ENCODE measurements at regions not wholly inside any gene's neighbourhood (a gene's known extent, or its start where the extent isn't known, plus 50 kb on each side); places are given as distances from the start of the nearest gene placed in this dataset.
"Not testable (repeated sequence)": the region's sequence is repeated elsewhere in the genome, so short reads cannot be mapped to it uniquely, and the experiment has no call there.

DNA sequence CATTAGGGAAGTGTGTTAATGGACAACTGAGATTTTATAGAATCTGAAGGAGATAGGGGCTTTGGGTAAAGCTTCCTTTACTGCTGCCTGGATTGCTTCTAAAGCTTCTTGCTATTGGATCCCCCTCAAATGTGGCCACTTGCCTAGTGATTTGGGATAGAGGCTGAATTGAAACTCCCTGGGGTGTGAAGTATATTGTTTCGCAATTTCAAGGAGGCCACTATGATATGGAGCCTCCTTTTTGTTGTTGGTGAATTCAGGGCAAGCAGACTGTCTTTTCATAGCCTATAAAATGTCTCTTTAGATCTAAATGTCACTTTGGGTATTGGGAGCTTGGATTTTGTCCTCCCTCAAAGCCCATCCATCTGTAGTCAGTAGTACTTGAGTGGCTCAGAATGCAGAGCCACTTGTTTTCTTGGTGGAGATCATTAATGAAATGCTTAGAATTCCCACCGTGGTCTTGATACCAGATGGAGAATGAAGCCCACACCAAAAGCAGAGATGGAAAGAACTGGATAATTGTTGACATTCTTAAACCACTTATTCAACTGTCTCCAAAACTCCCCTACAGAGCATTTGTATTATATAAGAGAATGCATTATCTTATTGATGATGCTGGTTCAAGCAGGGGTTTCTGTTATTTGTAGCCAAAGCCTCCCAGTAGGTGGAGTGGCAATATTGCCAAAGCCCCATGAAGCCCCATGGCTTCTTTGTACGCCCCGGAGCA lies 144.3 kb upstream of the KCNE2 start:
- DNase-seq (ENCODE audit: low spot score), result no peak

DNA sequence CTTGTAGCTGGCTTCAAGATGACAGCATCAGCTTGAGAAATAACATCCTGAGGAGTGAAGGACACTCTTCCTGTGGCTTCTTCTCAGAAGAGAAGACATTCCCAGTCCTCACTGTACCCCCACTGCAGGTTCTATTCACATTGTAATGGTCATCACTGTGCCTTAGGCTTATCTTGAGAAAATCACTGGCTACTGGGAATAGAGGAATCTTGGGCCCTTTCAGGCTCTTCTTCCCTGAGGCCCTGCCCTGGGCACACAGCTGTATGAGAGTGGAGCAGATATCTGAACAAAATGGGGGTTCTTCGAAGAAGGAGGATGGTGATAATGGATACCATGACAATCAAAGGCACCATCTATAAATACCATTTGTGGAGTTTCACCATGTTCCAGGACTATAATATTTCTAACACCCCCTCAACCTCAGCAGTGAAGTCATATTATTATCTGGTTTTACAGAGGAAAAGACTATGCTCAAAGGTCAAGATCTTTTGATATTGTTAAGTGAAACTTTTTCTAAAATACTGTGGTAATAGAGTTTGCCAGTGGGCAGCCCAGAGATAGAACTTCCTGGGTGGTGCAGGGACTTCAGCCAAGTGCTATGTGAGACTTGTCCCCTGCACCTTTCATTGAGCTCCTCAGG lies 143.1 kb upstream of the KCNE2 start:
- no peak for DNase-seq (ENCODE audit: low spot score)

DNA sequence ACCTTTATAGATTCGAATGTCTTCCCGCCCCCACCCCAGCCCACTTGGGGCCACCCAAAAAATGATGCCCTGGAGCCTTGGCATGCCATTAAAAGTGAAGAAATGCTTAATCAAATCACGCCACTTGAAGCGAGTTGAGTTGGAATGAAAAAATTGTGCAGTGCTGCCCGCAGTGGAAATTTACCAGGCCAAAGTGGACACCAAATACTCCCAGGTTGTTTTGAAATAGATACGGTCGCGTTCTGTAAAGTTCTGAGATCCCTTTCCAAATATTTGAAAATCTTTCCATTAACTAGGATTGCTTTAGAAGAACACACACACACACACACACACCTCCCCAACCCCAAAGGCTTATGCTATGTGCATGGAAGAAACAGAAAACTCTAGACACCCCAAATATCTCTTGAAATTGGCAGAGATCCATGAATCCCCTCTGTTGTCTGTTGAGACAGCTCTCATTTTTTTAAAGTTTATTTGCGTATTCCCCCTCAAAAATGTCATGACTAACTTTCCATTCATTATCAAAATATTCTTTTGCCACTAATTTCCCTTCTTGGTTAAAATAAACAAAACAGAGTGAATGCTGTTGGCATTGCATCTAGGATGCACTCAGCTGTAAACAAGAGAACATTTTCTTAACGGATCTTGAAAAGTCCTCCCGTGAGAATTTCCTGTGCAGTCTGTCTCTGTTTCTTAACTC lies 142.3 kb upstream of the KCNE2 start:
- no peak for DNase-seq (ENCODE audit: low spot score)

DNA sequence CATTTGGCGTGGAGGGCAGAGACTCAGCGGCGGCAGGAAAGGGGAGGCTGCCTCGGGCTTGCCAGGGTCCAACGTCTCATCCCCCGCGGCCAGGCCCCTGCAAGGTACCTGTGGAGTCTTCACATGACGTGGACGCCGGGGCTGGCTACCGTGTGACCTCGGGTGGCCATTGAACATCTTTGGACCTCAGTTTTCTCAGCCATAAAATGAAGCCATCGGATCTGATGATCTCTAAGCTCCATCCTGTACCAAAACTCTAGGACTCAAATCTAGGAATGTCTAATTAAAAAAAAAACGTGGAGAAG lies 141.8 kb upstream of the KCNE2 start:
- DNase-seq (ENCODE audit: low spot score), result no peak

DNA sequence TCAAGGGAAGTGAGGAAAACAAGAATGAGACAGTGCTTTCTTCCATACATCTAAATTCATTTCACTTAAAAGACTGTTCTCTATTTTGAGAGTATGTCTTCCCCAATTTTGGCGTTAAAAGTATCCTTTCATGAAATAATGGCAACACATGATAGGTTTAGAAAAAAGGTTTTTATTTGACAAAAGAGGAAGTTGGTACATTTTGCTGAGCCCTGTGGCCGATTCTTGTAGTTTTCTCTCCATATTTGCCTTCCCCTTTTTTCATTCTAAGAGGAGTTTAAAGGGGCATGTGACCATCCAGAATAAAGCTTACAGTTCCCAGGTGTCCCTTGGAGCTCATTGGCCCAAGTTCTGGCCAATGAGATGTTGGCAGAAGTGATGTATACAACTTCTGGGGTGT lies 140.4 kb upstream of the KCNE2 start:
- no peak for DNase-seq (ENCODE audit: low spot score)

DNA sequence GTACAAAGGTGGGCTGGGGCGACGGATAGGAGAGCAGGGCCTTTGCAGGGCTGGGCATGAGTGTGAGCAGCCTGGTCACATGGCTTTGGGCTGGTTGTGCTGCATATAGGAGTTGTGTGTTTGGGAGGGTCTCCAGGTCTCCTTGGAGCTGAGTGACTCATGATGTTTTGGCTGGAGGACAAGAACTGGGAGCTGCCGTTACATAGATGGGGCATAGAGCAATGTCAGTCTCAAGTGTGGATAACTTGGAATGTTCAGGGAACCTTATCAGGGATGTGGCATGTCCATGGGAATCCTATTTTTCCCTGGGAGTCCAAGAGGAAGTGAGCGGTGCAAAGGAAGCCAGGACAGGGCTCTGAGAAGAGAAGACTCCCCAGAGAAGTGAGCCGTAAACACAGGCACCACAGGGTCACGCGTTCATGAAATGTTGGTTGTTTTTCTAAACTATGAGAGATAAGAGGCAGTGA lies 136.4 kb upstream of the KCNE2 start:
- DNase-seq (ENCODE audit: low spot score), result no peak

DNA sequence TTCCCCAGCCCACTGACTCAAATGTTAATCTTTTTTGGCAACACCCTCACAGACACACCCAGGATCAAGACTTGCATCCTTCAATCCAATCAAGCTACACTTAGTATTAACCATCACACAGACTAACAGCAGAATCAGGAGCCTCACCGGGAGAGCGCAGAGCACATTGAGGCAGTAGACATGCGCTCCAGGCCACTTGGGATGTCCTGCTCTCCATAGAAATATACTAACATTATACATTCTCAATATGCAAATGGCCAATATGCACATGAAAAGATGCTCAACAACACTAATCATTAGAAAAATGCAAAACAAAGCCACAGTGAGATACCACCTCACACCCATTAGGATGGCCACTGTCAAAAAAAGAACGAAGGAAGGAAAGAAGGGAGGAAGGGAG lies 135.0 kb upstream of the KCNE2 start:
- no peak for DNase-seq (ENCODE audit: low spot score)

DNA sequence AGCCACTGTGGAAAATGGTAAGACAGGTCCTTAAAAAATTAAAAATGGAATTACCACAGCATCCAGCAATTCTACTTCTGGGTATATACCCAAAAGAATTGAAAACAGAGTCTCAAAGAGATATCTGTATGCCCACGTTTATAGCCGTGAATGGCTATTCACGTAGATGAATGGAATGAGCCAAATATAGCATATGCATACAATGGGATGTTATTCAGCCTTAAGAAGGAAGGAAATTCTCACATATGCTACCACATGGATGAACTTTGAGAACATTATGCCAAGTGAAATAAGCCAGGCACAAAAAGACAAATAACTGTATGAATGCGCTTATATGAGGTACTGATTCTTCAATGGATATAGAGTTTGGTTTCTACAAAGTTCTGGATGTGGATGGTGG lies 134.5 kb upstream of the KCNE2 start:
- DNase-seq (ENCODE audit: low spot score), result no peak

DNA sequence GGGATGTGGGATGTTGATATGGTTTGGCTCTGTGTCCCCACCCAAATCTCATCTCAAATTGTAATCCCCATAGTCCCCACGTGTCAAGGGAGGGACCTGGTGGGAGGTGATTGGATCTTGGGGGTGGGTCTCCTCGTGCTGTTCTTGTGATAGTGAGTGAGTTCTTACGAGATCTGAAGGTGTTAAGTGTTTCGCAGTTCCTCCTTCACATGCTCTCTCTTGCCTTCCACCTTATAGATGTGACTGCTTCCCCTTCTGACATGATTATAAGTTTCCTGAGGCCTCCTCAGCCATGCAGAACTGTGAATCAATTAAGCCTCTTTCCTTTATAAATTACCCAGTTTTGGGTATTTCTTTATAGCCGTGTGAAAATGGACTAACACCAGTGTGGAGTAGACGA lies 130.1 kb upstream of the KCNE2 start:
- not testable (repeated sequence) for DNase-seq (ENCODE audit: low spot score)

DNA sequence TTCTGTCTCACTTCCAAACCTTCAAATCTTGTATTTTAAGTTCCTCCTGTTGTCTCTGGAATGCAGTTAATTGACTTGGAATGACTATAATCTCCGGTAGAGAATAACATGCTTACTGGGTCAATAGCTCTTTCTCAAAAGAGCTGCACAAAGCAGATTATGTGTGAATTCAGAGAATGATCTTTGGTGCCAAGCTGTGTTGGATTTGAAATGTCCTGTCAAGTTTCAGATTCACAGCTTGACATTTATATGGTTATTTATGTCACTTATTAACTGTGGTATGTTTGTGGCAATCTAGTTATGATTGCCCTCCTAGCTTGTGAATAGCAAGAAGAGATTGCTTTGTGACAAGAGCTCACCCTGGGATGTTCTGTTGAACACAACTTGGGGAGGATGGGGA lies 128.3 kb upstream of the KCNE2 start:
- no peak for DNase-seq (ENCODE audit: low spot score)

DNA sequence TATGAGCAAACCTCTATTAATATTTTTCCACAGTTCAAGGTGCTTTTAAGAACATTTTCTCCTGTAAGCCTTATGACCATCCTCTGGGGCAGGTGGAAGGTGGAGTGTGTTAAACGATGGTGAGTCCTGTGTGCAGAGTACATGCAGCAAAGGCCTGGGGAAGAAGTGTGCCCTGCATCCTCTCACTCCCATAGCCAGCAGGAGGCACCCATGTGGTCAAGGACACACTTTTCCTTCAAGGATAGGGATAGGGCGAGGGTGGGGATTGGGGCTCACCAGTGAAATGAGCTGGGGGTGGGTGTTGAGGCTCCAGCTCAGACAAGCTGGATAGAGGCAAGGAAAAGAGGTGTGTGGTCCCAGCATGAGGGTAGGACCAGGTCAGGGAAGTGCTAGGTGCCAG lies 120.8 kb upstream of the KCNE2 start:
- no peak for DNase-seq (ENCODE audit: low spot score)

DNA sequence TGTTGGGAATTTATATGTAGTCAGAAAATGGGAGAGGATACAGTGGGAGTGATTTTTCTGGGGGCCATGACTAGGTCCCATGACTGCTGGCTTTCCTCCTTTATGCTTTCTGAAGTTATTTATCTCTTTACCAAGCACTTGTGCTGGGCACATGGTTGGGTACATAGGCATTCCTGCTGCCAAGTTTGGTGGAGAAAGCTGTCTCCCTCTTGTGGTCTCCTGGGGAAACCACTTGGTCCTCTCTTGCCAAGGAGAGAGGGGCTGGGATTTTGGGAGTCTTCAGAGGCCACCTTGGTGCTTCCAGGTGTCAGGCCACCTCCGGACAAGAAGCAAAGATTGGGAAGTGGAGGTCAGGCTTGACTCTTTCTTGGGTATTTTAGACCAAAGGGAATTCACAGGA lies 120.2 kb upstream of the KCNE2 start:
- peak; percentile 37 for DNase-seq (ENCODE audit: low spot score)

DNA sequence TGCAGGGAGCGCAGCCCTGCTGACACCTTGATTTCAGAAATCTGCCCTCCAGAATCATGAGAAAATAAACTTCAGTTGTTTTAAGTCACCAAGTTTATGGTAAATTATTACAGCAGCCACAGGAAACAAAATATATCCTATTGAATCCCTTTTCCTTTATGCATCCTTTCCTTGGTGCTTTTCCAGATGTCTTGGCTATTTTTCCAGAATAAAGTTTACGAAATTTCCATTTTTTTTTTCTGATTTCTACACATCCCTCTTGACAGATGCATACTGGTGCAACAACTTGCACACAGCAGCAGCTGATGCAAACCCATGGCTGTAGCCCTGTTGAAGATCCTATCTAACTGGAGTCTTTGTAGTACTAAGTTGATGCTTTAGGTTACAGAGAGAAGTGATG lies 111.1 kb upstream of the KCNE2 start:
- no peak for DNase-seq (ENCODE audit: low spot score)

DNA sequence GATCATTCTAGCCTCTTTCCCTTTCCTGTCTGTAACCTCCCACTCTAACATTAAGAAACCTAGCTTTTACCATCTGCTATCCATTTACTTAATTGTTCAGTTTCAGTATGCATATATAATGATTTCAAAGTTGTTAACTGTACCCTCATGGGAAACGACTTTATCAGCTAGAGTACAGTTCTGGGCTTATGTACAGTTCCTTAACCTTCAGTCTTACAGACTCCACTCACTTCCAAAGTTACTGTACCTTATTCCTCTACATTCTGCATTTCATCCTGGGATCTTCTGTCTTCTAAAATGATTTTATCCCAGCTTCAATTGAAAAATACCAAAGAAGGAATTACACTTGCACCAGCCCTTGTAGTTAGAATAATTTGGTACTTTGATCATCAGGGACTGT lies 108.7 kb upstream of the KCNE2 start:
- no peak for DNase-seq (ENCODE audit: low spot score)

DNA sequence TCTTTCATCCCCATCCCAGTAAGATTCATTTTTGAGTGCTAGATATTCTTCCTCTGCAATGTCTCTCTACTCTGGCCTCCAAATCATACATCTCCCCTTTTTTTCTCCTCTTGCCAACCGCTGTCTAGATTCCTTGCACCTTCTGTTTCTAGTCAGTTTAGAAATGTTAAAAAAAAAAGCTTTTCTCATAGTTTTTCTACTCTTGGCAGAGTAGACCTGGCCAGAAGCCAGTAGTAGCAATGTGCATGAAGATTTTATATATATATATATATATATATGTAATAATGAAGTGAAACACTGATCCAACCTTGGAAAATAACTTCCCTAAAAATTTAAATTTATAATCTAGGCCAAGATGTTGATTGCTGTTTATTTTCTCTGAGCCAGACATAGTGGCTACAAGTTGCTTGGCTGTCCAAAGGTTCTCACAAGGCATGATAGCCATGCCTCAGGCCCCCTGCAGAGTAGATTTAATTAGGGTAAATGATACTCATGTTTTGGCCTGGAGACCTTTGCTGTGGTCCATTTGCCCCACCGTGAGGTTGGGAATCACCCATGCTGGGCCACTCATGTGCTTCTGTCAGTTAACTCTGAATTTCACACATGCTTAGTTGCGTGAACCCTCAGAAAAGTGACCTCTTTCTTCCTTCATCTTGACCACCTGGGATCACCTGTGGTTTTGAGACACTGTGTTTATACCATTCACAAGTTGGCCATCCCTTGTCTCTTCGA lies 103.4 kb upstream of the KCNE2 start:
- no peak for DNase-seq (ENCODE audit: low spot score)

DNA sequence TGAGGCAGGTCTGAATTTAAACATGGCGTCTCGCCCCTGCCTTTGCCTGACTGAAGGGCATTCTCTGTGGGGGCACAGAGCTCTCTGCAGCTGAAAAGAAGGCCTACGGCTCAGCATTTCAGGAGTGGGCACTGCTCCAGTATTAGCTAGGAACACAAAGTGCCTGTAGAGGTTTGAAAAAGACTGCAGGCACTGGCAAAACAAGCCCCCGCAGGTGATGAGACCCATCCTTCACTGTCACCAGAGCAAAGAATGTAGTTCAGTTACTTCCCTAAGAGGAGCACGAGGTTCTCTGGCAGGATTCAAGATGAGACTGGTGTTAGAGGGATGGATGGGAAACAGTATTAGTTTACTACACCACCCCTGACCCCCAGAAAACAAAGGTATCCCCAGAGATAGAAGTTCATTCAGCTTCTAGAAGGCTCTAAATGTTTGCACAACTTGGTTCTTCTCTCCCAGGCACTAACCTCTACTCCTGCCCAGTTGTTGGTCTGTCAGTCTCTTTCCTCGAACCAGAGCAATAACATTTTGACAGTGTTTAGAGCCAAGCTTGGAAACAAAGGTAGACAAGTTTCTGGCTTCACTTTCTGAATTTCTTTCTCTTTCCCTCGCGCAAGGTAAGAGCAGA lies 101.9 kb upstream of the KCNE2 start:
- DNase-seq (ENCODE audit: low spot score), result no peak

DNA sequence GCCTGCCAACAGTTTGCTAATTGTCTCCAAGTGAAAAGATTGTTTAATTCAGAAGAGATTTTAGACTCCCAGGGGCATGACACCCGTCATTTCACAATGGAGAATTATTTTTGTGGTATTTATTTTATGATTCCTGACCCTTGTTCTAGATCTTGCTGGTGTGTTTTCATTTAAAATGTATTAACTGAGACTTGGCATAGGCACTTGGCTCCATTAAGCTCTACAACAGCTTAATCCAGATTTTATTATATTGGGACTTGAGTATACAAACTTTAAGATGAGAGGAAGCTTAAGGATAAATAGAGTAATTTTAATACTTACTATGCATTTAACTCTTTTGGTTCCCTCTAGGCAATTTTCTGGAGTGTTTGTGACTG lies 101.3 kb upstream of the KCNE2 start:
- DNase-seq (ENCODE audit: low spot score), result no peak

DNA sequence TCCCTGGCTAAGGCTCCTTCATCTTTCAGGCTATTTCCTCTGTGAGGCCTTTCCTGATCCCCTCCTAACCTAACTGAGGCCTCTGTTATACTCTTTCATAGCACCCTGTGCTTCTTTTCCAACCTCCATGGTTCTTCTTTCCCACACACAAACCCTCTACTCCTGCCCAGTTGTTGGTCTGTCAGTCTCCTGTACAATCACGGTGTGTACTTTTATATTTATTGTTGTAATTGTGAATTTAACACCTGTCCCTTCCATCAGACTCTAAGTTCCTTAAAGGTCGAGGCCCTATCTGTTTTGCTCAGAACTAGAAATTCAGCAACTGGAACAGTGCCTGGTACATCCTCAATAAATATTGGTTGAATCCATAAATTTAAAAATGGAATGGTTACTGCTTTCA lies 100.2 kb upstream of the KCNE2 start:
- DNase-seq (ENCODE audit: low spot score), result no peak

DNA sequence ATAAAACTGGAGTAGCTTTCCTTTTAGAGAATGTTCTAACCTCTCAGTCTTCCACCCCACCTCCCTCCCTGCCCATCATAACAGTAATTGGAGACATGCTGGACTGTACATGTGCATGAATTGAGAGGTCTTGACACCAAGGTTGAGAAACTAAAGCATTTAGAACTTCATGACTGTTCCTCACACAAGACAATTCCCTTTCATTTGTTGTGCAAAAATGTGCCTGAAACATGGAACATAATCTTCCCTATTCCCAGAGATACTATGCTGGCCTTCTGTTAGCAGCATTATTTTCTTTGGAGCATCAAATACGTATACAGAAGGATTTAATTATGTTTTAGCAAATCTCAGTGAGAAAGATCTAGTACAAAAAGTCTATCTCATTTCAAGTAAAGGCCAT lies 97.5 kb upstream of the KCNE2 start:
- DNase-seq (ENCODE audit: low spot score), result no peak

DNA sequence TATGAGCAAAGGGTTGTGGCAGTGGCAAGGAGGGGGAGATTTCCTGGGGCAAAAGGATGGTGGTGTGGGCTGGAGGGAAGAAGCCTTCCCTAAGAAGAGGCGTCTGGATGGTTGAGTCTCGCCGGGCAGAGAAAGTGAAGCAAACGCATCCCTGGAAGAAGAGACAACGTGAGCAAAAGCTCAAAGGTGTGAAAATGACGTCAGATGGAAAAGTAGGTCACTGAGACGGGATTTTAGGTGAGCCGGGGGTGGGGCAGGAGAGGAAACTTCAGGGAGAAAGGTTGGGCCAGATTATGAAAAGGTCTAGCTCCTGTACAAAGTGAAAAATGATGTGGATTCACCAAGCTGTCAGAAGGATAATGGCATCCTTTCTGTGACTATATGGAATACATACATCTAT lies 95.3 kb upstream of the KCNE2 start:
- no peak for DNase-seq (ENCODE audit: low spot score)

DNA sequence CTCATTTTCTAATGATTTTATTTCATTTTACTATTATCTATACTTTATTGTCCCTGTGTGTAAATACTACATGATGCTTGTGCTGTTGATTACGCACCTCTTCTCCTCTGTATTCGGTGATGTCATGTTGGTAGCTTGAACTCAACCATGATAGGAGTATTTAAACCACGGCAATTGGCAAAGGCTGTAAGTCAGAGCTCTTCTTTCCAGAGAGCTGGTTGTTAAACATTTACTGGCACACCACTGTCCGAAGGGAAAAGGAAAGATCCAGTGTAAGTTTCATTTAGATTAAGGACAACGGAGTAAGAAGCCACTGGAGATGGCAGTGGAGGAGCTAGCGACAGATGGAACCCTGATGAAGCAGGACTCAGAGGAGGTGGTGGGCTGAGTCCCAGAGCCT lies 93.4 kb upstream of the KCNE2 start:
- peak; percentile 53 for DNase-seq (ENCODE audit: low spot score)

DNA sequence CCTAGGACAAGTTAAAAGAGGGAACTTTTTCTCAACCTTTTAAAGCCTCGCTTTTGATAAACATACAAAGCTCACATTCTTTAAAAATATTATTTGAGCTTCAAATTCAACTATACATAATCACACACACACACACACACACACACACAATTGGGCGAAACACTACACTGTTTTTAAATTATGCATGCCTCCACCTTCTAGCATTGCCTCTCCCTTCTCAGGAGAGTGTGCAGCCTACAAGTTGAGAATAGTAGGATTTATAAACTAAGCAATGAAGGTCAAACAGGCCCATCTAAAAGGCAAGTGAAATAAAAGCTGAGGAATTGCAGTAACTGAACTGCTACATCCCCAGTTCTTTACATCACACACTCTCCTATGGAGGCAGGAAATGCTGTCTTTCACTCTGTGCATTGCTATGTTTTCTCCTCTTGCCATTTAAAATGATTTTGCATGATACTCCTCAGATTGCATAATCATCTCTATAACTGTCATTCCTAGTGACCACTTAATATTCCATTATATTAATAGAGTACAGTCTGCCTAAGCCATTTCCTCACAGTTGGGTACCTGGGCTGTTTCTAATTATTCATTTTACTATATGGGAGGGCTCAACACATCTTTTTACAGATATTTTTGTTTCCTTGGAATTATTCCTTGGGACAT lies 92.5 kb upstream of the KCNE2 start:
- DNase-seq (ENCODE audit: low spot score), result no peak
